ENCODE measurements at regions not wholly inside any gene's neighbourhood (a gene's known extent, or its start where the extent isn't known, plus 50 kb on each side); places are given as distances from the start of the nearest gene placed in this dataset.

DNA sequence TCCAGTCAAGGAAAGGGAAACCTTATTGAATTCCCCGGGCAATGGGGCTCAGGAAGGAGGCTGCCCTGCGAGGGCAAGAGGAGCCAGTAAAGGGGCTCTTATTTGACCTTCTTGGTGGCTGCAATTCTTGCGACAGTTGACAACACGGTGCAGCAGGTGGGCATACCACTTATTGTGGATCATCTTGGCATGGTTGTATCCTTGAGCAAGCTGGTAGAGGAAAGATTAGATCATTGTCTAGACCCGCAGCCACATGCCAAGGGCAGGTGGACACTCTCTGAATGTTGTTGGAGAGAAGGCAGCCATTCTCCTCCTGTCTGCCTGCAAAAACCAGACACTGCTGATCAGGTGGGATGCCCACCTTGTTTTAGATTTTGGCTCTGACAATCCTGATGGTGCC lies 170.2 kb upstream of the CHST9 start:
- Mint-ChIP-seq H3K36me3 (no peaks in the 10 kb centered on the region), H3K27me3 (no peaks in the 10 kb centered on the region), H3K27ac (no peak overlapping the region), H3K4me3 (no peak overlapping the region), H3K4me1 (no peaks in the 10 kb centered on the region), H3K9me3 (peaks cover 4 to 34% (median 10%) of the 10 kb centered on the region in 7 donors)
- Histone ChIP-seq H3K36me3 (ENCODE audit: control insufficient read depth, insufficient read depth, low read length) (no peaks in the 10 kb centered on the region), H3K9me3 (ENCODE audit: control insufficient read depth in 2 of 2, low read length in 2 of 2) (no peaks in the 10 kb centered on the region), H3K27ac (ENCODE audit: insufficient read depth, low read length, poor library complexity, severe bottlenecking) (no peak overlapping the region), H3K4me1 (ENCODE audit: control insufficient read depth, insufficient read depth, low read length, poor library complexity, severe bottlenecking) (no peaks in the 10 kb centered on the region), H3K27me3 (ENCODE audit: control insufficient read depth, insufficient read depth, low read length) (no peaks in the 10 kb centered on the region), H3K4me3 (ENCODE audit: low read depth, low read length) (no peak overlapping the region)
- DNase-seq: no peak
- ATAC-seq (ENCODE audit: low read depth in 2 of 2): no peak

DNA sequence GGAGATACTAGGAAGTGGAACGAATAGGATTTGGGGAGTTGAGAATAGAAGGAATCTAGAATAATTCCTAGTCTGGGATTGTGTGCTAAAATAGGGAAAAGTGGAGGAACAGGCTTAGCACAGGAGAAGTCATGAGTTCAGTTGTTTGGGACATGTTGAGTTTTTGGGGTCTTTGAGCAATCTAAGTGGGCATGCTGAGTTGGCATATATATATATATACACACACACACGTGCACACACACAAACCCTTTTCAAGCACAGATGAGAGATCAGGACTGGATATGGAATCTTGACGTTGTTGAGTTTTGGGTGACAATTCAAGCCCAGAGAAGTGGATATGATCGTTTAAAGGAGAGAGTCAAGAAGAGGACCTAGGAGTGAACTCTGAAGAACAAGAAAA lies 168.2 kb upstream of the CHST9 start:
- Mint-ChIP-seq H3K9me3 (peaks cover 0 to 35% (median 8%) of the 10 kb centered on the region in 7 donors), H3K4me3 (no peak overlapping the region), H3K27ac (no peak overlapping the region), H3K4me1 (no peaks in the 10 kb centered on the region), H3K36me3 (no peaks in the 10 kb centered on the region), H3K27me3 (no peaks in the 10 kb centered on the region)
- no peaks in the 10 kb centered on the region for H3K27me3 ChIP-seq (ENCODE audit: control insufficient read depth, insufficient read depth, low read length)
- H3K4me1 ChIP-seq (ENCODE audit: control insufficient read depth, insufficient read depth, low read length, poor library complexity, severe bottlenecking): no peaks in the 10 kb centered on the region
- no peaks in the 10 kb centered on the region for H3K36me3 ChIP-seq (ENCODE audit: control insufficient read depth, insufficient read depth, low read length)
- H3K27ac ChIP-seq (ENCODE audit: insufficient read depth, low read length, poor library complexity, severe bottlenecking): no peak overlapping the region
- H3K4me3 ChIP-seq (ENCODE audit: low read depth, low read length): no peak overlapping the region
- no peak for DNase-seq
- H3K9me3 ChIP-seq (ENCODE audit: control insufficient read depth in 2 of 2, low read length in 2 of 2): no peaks in the 10 kb centered on the region
- no peak for ATAC-seq (ENCODE audit: low read depth in 2 of 2)

- ATAC-seq (ENCODE audit: low read depth in 2 of 2): no peak
- no peaks in the 10 kb centered on the region for H3K36me3 ChIP-seq (ENCODE audit: control insufficient read depth, insufficient read depth, low read length)
Observed at GRCh38 chr18:27349284-27349882, 164.3 kb upstream of the CHST9 start.

GRCh38 chr18:27331606-27332005 lies 146.5 kb upstream of the CHST9 start:
- Mint-ChIP-seq H3K4me1 (no peaks in the 10 kb centered on the region), H3K27ac (no peak overlapping the region), H3K9me3 (peaks cover 0 to 13% (median 9%) of the 10 kb centered on the region in 7 donors), H3K36me3 (no peaks in the 10 kb centered on the region), H3K4me3 (no peak overlapping the region), H3K27me3 (no peaks in the 10 kb centered on the region)
- no peaks in the 10 kb centered on the region for H3K9me3 ChIP-seq (ENCODE audit: control insufficient read depth in 2 of 2, low read length in 2 of 2)
- H3K4me1 ChIP-seq (ENCODE audit: control insufficient read depth, insufficient read depth, low read length, poor library complexity, severe bottlenecking): no peaks in the 10 kb centered on the region
- ATAC-seq (ENCODE audit: low read depth in 2 of 2): no peak
- no peak for DNase-seq
- no peak overlapping the region for H3K27ac ChIP-seq (ENCODE audit: insufficient read depth, low read length, poor library complexity, severe bottlenecking)
- H3K36me3 ChIP-seq (ENCODE audit: control insufficient read depth, insufficient read depth, low read length): no peaks in the 10 kb centered on the region
- no peak overlapping the region for H3K4me3 ChIP-seq (ENCODE audit: low read depth, low read length)
- no peaks in the 10 kb centered on the region for H3K27me3 ChIP-seq (ENCODE audit: control insufficient read depth, insufficient read depth, low read length)

More at GRCh38 chr18:27349284-27349882, 164.3 kb upstream of the CHST9 start:
- H3K4me1 ChIP-seq (ENCODE audit: control insufficient read depth, insufficient read depth, low read length, poor library complexity, severe bottlenecking): no peaks in the 10 kb centered on the region
- H3K27ac Mint-ChIP-seq: no peak overlapping the region
- H3K4me3 Mint-ChIP-seq: no peak overlapping the region
- H3K27me3 Mint-ChIP-seq: no peaks in the 10 kb centered on the region
- peaks cover 3 to 40% (median 9%) of the 10 kb centered on the region in 7 donors for H3K9me3 Mint-ChIP-seq
- DNase-seq: no peak
- no peaks in the 10 kb centered on the region for H3K36me3 Mint-ChIP-seq
- H3K9me3 ChIP-seq (ENCODE audit: control insufficient read depth in 2 of 2, low read length in 2 of 2): peaks cover 2 to 4% of the 10 kb centered on the region in 2 experiments
- H3K27ac ChIP-seq (ENCODE audit: insufficient read depth, low read length, poor library complexity, severe bottlenecking): no peak overlapping the region
- no peaks in the 10 kb centered on the region for H3K27me3 ChIP-seq (ENCODE audit: control insufficient read depth, insufficient read depth, low read length)
- H3K4me1 Mint-ChIP-seq: no peaks in the 10 kb centered on the region
- no peak overlapping the region for H3K4me3 ChIP-seq (ENCODE audit: low read depth, low read length)

DNA sequence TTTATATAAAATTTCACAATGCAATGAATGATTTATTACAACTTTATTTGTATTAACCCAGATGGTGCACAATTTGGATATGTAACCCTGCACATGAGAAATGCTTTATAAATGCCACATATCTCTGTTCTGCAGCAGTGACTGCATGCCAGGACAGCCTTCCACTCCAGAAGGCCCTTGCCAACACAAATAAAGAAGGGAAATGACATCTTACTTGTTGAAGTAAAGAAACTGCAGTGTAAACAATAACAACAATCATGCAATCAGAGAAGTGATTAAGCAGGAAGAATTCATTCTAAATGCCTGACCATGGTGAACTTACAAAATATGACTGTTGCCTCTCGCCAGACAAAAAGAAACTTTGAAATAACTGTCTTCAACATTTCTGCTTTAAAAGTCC lies 129.9 kb upstream of the CHST9 start:
- ATAC-seq (ENCODE audit: low read depth in 2 of 2): no peak
- Mint-ChIP-seq H3K4me1 (no peaks in the 10 kb centered on the region), H3K4me3 (no peak overlapping the region)

DNA sequence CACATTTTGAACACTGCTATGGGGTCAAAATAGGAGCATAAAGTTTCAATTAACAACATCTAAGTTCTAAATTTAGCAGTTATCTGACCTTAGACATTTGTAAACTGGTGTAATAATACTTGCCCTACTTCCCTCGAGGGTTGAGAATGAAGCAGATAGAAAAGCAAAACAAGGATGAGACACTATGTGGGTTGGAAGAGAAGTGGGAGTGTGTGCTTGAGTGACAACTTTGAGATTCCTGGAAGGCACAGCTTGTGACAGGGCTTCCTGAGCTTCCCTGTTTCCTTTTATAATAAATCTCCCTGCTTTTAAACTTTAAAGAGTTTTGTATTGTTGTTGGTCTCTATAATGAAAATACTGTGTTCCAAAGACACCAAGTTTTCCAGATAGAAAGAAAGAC lies 128.6 kb upstream of the CHST9 start:
- H3K27me3 ChIP-seq (ENCODE audit: control insufficient read depth, insufficient read depth, low read length): no peaks in the 10 kb centered on the region
- Mint-ChIP-seq H3K27me3 (no peaks in the 10 kb centered on the region), H3K4me3 (no peak overlapping the region), H3K36me3 (no peaks in the 10 kb centered on the region), H3K9me3 (peaks cover 0 to 9% (median 3%) of the 10 kb centered on the region in 7 donors), H3K4me1 (no peaks in the 10 kb centered on the region), H3K27ac (no peak overlapping the region)
- no peak overlapping the region for H3K27ac ChIP-seq (ENCODE audit: insufficient read depth, low read length, poor library complexity, severe bottlenecking)
- H3K4me3 ChIP-seq (ENCODE audit: low read depth, low read length): no peak overlapping the region
- H3K4me1 ChIP-seq (ENCODE audit: control insufficient read depth, insufficient read depth, low read length, poor library complexity, severe bottlenecking): no peaks in the 10 kb centered on the region
- DNase-seq (no peak), ATAC-seq (ENCODE audit: low read depth in 2 of 2) (no peak)
- no peaks in the 10 kb centered on the region for H3K9me3 ChIP-seq (ENCODE audit: control insufficient read depth in 2 of 2, low read length in 2 of 2)
- no peaks in the 10 kb centered on the region for H3K36me3 ChIP-seq (ENCODE audit: control insufficient read depth, insufficient read depth, low read length)

More for the DNA sequence above, 129.9 kb upstream of the CHST9 start:
- Histone ChIP-seq H3K36me3 (ENCODE audit: control insufficient read depth, insufficient read depth, low read length) (no peaks in the 10 kb centered on the region), H3K27me3 (ENCODE audit: control insufficient read depth, insufficient read depth, low read length) (no peaks in the 10 kb centered on the region), H3K4me3 (ENCODE audit: low read depth, low read length) (no peak overlapping the region), H3K27ac (ENCODE audit: insufficient read depth, low read length, poor library complexity, severe bottlenecking) (no peak overlapping the region), H3K9me3 (ENCODE audit: control insufficient read depth in 2 of 2, low read length in 2 of 2) (no peaks in the 10 kb centered on the region), H3K4me1 (ENCODE audit: control insufficient read depth, insufficient read depth, low read length, poor library complexity, severe bottlenecking) (no peaks in the 10 kb centered on the region)
- no peak for DNase-seq
- no peaks in the 10 kb centered on the region for H3K36me3 Mint-ChIP-seq
- no peaks in the 10 kb centered on the region for H3K27me3 Mint-ChIP-seq
- H3K9me3 Mint-ChIP-seq: peaks cover 0 to 9% (median 5%) of the 10 kb centered on the region in 7 donors
- no peak overlapping the region for H3K27ac Mint-ChIP-seq

GRCh38 chr18:27312853-27313252 lies 127.7 kb upstream of the CHST9 start:
- no peaks in the 10 kb centered on the region for H3K4me1 Mint-ChIP-seq
- no peaks in the 10 kb centered on the region for H3K27me3 Mint-ChIP-seq
- Histone ChIP-seq H3K36me3 (ENCODE audit: control insufficient read depth, insufficient read depth, low read length) (no peaks in the 10 kb centered on the region), H3K27ac (ENCODE audit: insufficient read depth, low read length, poor library complexity, severe bottlenecking) (no peak overlapping the region), H3K27me3 (ENCODE audit: control insufficient read depth, insufficient read depth, low read length) (no peaks in the 10 kb centered on the region), H3K9me3 (ENCODE audit: control insufficient read depth in 2 of 2, low read length in 2 of 2) (no peaks in the 10 kb centered on the region), H3K4me3 (ENCODE audit: low read depth, low read length) (no peak overlapping the region), H3K4me1 (ENCODE audit: control insufficient read depth, insufficient read depth, low read length, poor library complexity, severe bottlenecking) (no peaks in the 10 kb centered on the region)
- peaks cover 0 to 9% (median 3%) of the 10 kb centered on the region in 7 donors for H3K9me3 Mint-ChIP-seq
- no peaks in the 10 kb centered on the region for H3K36me3 Mint-ChIP-seq
- no peak overlapping the region for H3K27ac Mint-ChIP-seq
- ATAC-seq (ENCODE audit: low read depth in 2 of 2) (no peak), DNase-seq (no peak)
- H3K4me3 Mint-ChIP-seq: no peak overlapping the region

- Mint-ChIP-seq H3K27me3 (no peaks in the 10 kb centered on the region), H3K9me3 (peaks cover 0 to 9% (median 3%) of the 10 kb centered on the region in 7 donors), H3K4me1 (no peaks in the 10 kb centered on the region), H3K27ac (no peak overlapping the region), H3K36me3 (no peaks in the 10 kb centered on the region), H3K4me3 (no peak overlapping the region)
- DNase-seq (no peak), ATAC-seq (ENCODE audit: low read depth in 2 of 2) (no peak)
- H3K9me3 ChIP-seq (ENCODE audit: control insufficient read depth in 2 of 2, low read length in 2 of 2): no peaks in the 10 kb centered on the region
- H3K4me1 ChIP-seq (ENCODE audit: control insufficient read depth, insufficient read depth, low read length, poor library complexity, severe bottlenecking): no peaks in the 10 kb centered on the region
- H3K27me3 ChIP-seq (ENCODE audit: control insufficient read depth, insufficient read depth, low read length): no peaks in the 10 kb centered on the region
- H3K27ac ChIP-seq (ENCODE audit: insufficient read depth, low read length, poor library complexity, severe bottlenecking): no peak overlapping the region
- H3K4me3 ChIP-seq (ENCODE audit: low read depth, low read length): no peak overlapping the region
- H3K36me3 ChIP-seq (ENCODE audit: control insufficient read depth, insufficient read depth, low read length): no peaks in the 10 kb centered on the region
Observed at GRCh38 chr18:27312153-27312552, 127.0 kb upstream of the CHST9 start.
